Left ventricle myocardium inferior (tissue), 1 donor: ENCODE measurements at regions not wholly inside any gene's neighbourhood (a gene's known extent, or its start where the extent isn't known, plus 50 kb on each side); places are given as distances from the start of the nearest gene placed in this dataset.

ENCODE experiments used
- DNase-seq: peaks from one replicate; pipeline ENCODE4 v3.0.0-alpha.2; 2020
- H3K27ac ChIP-seq: fragments of 200-600 bp; replicated peaks from 2 replicates; pipeline ENCODE4 v1.8.0; 2021
- H3K27me3 ChIP-seq: fragments of 200-600 bp; 2 replicates; pipeline ENCODE4 v1.8.0; 2021; ENCODE audit warnings: low read depth
- H3K36me3 ChIP-seq: fragments of 200-600 bp; 2 replicates; pipeline ENCODE4 v1.8.0; 2021
- H3K4me1 ChIP-seq: fragments of 200-600 bp; 2 replicates; pipeline ENCODE4 v1.8.0; 2021
- H3K4me3 ChIP-seq: fragments of 200-600 bp; 2 replicates; pipeline ENCODE4 v1.8.0; 2021; ENCODE audit warnings: mild to moderate bottlenecking, moderate library complexity
- H3K9me3 ChIP-seq: fragments of 200-600 bp; replicated peaks from 2 replicates; pipeline ENCODE4 v1.8.0; 2021
- intact Hi-C: fragments of 100-400 bp; cut with micrococcal nuclease; formaldehyde crosslinking; loops from one replicate; pipeline ENCODE4 v1.11.0; 2022
- TF ChIP-seq, protein P1 (sequence below): fragments of 200-600 bp; IDR thresholded peaks from 2 replicates; pipeline ENCODE4 v1.8.0; 2021; ENCODE audit warnings: antibody characterized with exemption, mild to moderate bottlenecking, borderline replicate concordance
- donor health status: DM: no; HTN: yes; CAD: no; lungs with severe emphysema.

GRCh38 chr11:111095327-111095726, 150.2 kb upstream of the POU2AF2 start:
- Histone ChIP-seq H3K27ac (no peak overlapping the region), H3K9me3 (peaks cover 4% of the 10 kb centered on the region), H3K4me1 (no peaks in the 10 kb centered on the region), H3K27me3 (peaks cover 18% of the 10 kb centered on the region), H3K36me3 (no peaks in the 10 kb centered on the region), H3K4me3 (no peak overlapping the region)
- TF ChIP-seq, protein P1, sequence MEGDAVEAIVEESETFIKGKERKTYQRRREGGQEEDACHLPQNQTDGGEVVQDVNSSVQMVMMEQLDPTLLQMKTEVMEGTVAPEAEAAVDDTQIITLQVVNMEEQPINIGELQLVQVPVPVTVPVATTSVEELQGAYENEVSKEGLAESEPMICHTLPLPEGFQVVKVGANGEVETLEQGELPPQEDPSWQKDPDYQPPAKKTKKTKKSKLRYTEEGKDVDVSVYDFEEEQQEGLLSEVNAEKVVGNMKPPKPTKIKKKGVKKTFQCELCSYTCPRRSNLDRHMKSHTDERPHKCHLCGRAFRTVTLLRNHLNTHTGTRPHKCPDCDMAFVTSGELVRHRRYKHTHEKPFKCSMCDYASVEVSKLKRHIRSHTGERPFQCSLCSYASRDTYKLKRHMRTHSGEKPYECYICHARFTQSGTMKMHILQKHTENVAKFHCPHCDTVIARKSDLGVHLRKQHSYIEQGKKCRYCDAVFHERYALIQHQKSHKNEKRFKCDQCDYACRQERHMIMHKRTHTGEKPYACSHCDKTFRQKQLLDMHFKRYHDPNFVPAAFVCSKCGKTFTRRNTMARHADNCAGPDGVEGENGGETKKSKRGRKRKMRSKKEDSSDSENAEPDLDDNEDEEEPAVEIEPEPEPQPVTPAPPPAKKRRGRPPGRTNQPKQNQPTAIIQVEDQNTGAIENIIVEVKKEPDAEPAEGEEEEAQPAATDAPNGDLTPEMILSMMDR, result no peak
- DNase-seq, result no peak
- intact Hi-C loops, result no loop called here

- Histone ChIP-seq H3K4me3 (no peak overlapping the region), H3K9me3 (peaks cover 4% of the 10 kb centered on the region), H3K27me3 (peaks cover 18% of the 10 kb centered on the region), H3K4me1 (no peaks in the 10 kb centered on the region), H3K36me3 (no peaks in the 10 kb centered on the region), H3K27ac (no peak overlapping the region)
- TF ChIP-seq, protein P1, result no peak
- intact Hi-C loops, result no loop called here
- DNase-seq, result no peak
Observed at GRCh38 chr11:111093061-111093460, 152.5 kb upstream of the POU2AF2 start.

GRCh38 chr11:111091321-111091938, 154.1 kb upstream of the POU2AF2 start:
- H3K9me3 ChIP-seq, result peaks cover 4% of the 10 kb centered on the region
- intact Hi-C loops, result no loop called here
- DNase-seq, result no peak

GRCh38 chr11:111089759-111090158, 155.8 kb upstream of the POU2AF2 start:
- Histone ChIP-seq H3K9me3 (peaks cover 4% of the 10 kb centered on the region), H3K4me3 (no peak overlapping the region), H3K4me1 (no peaks in the 10 kb centered on the region), H3K36me3 (no peaks in the 10 kb centered on the region), H3K27ac (no peak overlapping the region), H3K27me3 (no peaks in the 10 kb centered on the region)
- TF ChIP-seq, protein P1, result no peak
- intact Hi-C loops, result no loop called here
- no peak for DNase-seq

More at GRCh38 chr11:111091321-111091938, 154.1 kb upstream of the POU2AF2 start:
- H3K36me3 ChIP-seq, result no peaks in the 10 kb centered on the region
- H3K27me3 ChIP-seq, result peaks cover 6% of the 10 kb centered on the region
- TF ChIP-seq, protein P1, result no peak
- H3K4me3 ChIP-seq, result no peak overlapping the region
- no peaks in the 10 kb centered on the region for H3K4me1 ChIP-seq
- H3K27ac ChIP-seq, result no peak overlapping the region

- no peak for DNase-seq
- TF ChIP-seq, protein P1, result no peak
- intact Hi-C loops, result no loop called here
Observed at GRCh38 chr11:111088847-111089355, 156.6 kb upstream of the POU2AF2 start.

More at GRCh38 chr11:111088847-111089355, 156.6 kb upstream of the POU2AF2 start:
- H3K9me3 ChIP-seq, result no peaks in the 10 kb centered on the region
- no peaks in the 10 kb centered on the region for H3K36me3 ChIP-seq
- H3K4me1 ChIP-seq, result no peaks in the 10 kb centered on the region
- H3K4me3 ChIP-seq, result no peak overlapping the region
- H3K27ac ChIP-seq, result no peak overlapping the region
- H3K27me3 ChIP-seq, result no peaks in the 10 kb centered on the region
